HCT116 (cell line): ENCODE measurements at regions not wholly inside any gene's neighbourhood (a gene's known extent, or its start where the extent isn't known, plus 50 kb on each side); places are given as distances from the start of the nearest gene placed in this dataset.

Experiments used
- ATAC-seq: fragments of 200-7000 bp; cut with Tn5 transposase; 2 replicates; pipeline ENCODE4 v1.9.1; 2020; ENCODE audit warnings: mild to moderate bottlenecking, moderate library complexity
- BruUV-seq: library from RNA; stranded (reverse); fragments of 400-500 nt; replicated peaks from 2 replicates; lab custom pipeline; 2021; lab: Mats Ljungman, UMichigan
- CTCF ChIA-PET: fragments of 300-600 bp; sonication (Branson Sonifier 250); formaldehyde crosslinking; loops from one replicate; lab custom pipeline; 2021; ENCODE audit warnings: antibody characterized with exemption; lab: Charles Lee
- POLR2A ChIA-PET: fragments of 300-600, 350-600 bp; sonication (Branson Sonifier 250); formaldehyde crosslinking; loops from one replicate; lab custom pipeline; 2021; ENCODE audit warnings: antibody characterized with exemption; lab: Charles Lee
- RAD21 ChIA-PET, 2 experiments: fragments of 300-600 bp; sonication (Branson Sonifier 250); formaldehyde crosslinking; loops; one replicate each; lab custom pipeline; 2023; ENCODE audit warnings: low total read pairs in 2 of 2; ENCODE audit not compliant: uncharacterized antibody in 2 of 2, unreplicated experiment in 2 of 2, low non-redundant PET in 1 of 2; lab: Charles Lee
- DNase-seq: peaks from one replicate; pipeline ENCODE4 v3.0.0-alpha.2; 2010; ENCODE audit warnings: low read depth, low spot score
- H2AFZ ChIP-seq: fragments of 200-600 bp; shearing (Covaris generic), sonication (generic); 2 replicates; pipeline ENCODE4 v1.6.1; 2017; ENCODE audit warnings: low read depth, mixed run types, mixed read lengths, antibody characterized with exemption, low read length; ENCODE audit not compliant: poor library complexity, severe bottlenecking
- H3K27ac ChIP-seq: 2 replicates; pipeline ENCODE4 v1.5.1; 2012; ENCODE audit warnings: low read depth, low read length
- H3K27me3 ChIP-seq: fragments of 200-600 bp; sonication (generic); 2 replicates; pipeline ENCODE4 v1.6.1; 2016; ENCODE audit warnings: mixed run types, low read length, mixed read lengths; ENCODE audit not compliant: insufficient read depth
- H3K36me3 ChIP-seq, 2 experiments: fragments of 200-500 bp in 1 of 2; fragments of 200-600 bp in 1 of 2; sonication (Bioruptor generic) in 1 of 2; sonication (generic) in 1 of 2; 2 replicates each; pipeline versions ENCODE4 v1.5.1 to v1.6.1; 2014 to 2016; ENCODE audit warnings: low read length in 2 of 2, inconsistent platforms in 1 of 2, mixed read lengths in 1 of 2, mixed run types in 1 of 2; ENCODE audit not compliant: insufficient read depth in 2 of 2, control insufficient read depth in 1 of 2
- H3K4me1 ChIP-seq, 2 experiments: fragments of 200-600 bp in 1 of 2; sonication (generic) in 1 of 2; 2 replicates each; pipeline versions ENCODE4 v1.5.1 to v1.6.1; 2012 to 2017; ENCODE audit warnings: low read length in 2 of 2, inconsistent platforms in 1 of 2, mild to moderate bottlenecking in 1 of 2, mixed read lengths in 1 of 2, mixed run types in 1 of 2, moderate library complexity in 1 of 2; ENCODE audit not compliant: insufficient read depth in 2 of 2, control insufficient read depth in 1 of 2
- H3K4me2 ChIP-seq: fragments of 200-600 bp; sonication (generic); 2 replicates; pipeline ENCODE4 v1.6.1; 2017; ENCODE audit warnings: mixed run types, low read length, mixed read lengths
- H3K4me3 ChIP-seq, 2 experiments: fragments of 200-600 bp in 1 of 2; sonication (generic) in 1 of 2; replicated peaks in 1 of 2; 2 replicates each; pipeline ENCODE4 v1.5.1; 2011 to 2016; ENCODE audit warnings: low read length in 2 of 2, control low read depth in 1 of 2, low read depth in 1 of 2, mild to moderate bottlenecking in 1 of 2, mixed read lengths in 1 of 2, mixed run types in 1 of 2
- H3K79me2 ChIP-seq: fragments of 200-600 bp; sonication (generic); 2 replicates; pipeline ENCODE4 v1.6.1; 2017; ENCODE audit warnings: mild to moderate bottlenecking, mixed run types, low read length, moderate library complexity, mixed read lengths; ENCODE audit not compliant: insufficient read depth
- H3K9ac ChIP-seq: fragments of 200-600 bp; sonication (generic); 2 replicates; pipeline ENCODE4 v1.6.1; 2016; ENCODE audit warnings: low read length, mixed read lengths
- H3K9me2 ChIP-seq: fragments of 200-600 bp; sonication (generic), shearing (Covaris generic); 2 replicates; pipeline ENCODE4 v1.6.1; 2017; ENCODE audit warnings: mixed run types, mild to moderate bottlenecking, moderate library complexity; ENCODE audit not compliant: insufficient read depth
- H3K9me3 ChIP-seq, 2 experiments: fragments of 200-500 bp in 1 of 2; fragments of 200-600 bp in 1 of 2; sonication (Bioruptor generic) in 1 of 2; sonication (generic) in 1 of 2; 2 replicates each; pipeline ENCODE4 v1.6.1; 2014 to 2017; ENCODE audit warnings: low read length in 2 of 2, mixed read lengths in 2 of 2, inconsistent platforms in 1 of 2, low read depth in 1 of 2, mild to moderate bottlenecking in 1 of 2, mixed run types in 1 of 2, moderate library complexity in 1 of 2; ENCODE audit not compliant: control insufficient read depth in 1 of 2, insufficient read depth in 1 of 2
- H4K20me1 ChIP-seq: fragments of 200-600 bp; sonication (generic), shearing (Covaris generic); 2 replicates; pipeline ENCODE4 v1.6.1; 2017; ENCODE audit warnings: mixed run types, mild to moderate bottlenecking, moderate library complexity; ENCODE audit not compliant: insufficient read depth
- CBX3 ChIP-seq: IDR thresholded peaks from 2 replicates; pipeline ENCODE4 v1.6.1; 2012; ENCODE audit warnings: low read depth
- EGR1 ChIP-seq: IDR thresholded peaks from 2 replicates; pipeline ENCODE4 v1.6.1; 2012; ENCODE audit warnings: low read depth
- EZH2 ChIP-seq: fragments of 200-600 bp; sonication (generic); IDR thresholded peaks from 2 replicates; pipeline ENCODE4 v1.6.1; 2017; ENCODE audit warnings: antibody characterized with exemption, mixed run types
- JUND ChIP-seq: IDR thresholded peaks from 2 replicates; pipeline ENCODE4 v1.6.1; 2012
- ZFX ChIP-seq: fragments of 450-650 bp; IDR thresholded peaks from 2 replicates; pipeline ENCODE4 v1.6.1; 2017
- intact Hi-C: fragments of 100-400 bp; cut with micrococcal nuclease; formaldehyde crosslinking; loops from 2 replicates; pipeline ENCODE4 v1.10.0; 2022
- TF ChIP-seq, protein P1 (sequence below), 3 experiments: fragments of 200-600 bp in 1 of 3; sonication (generic) in 1 of 3; IDR thresholded peaks in 2 of 3; conservative IDR thresholded peaks in 1 of 3; 2 replicates each; pipeline ENCODE4 v1.5.1; 2012 to 2017; ENCODE audit warnings: low read depth in 2 of 3, low read length in 2 of 3, antibody characterized with exemption in 1 of 3, borderline replicate concordance in 1 of 3, control low read depth in 1 of 3, mild to moderate bottlenecking in 1 of 3, mixed read lengths in 1 of 3, mixed run types in 1 of 3, moderate library complexity in 1 of 3; ENCODE audit not compliant: insufficient read depth in 1 of 3
- TF ChIP-seq, protein P2 (sequence below): IDR thresholded peaks from 2 replicates; pipeline ENCODE4 v1.6.1; 2012; ENCODE audit warnings: low read depth
- TF ChIP-seq, protein P3 (sequence below): IDR thresholded peaks from 2 replicates; pipeline ENCODE4 v1.6.1; 2012

DNA sequence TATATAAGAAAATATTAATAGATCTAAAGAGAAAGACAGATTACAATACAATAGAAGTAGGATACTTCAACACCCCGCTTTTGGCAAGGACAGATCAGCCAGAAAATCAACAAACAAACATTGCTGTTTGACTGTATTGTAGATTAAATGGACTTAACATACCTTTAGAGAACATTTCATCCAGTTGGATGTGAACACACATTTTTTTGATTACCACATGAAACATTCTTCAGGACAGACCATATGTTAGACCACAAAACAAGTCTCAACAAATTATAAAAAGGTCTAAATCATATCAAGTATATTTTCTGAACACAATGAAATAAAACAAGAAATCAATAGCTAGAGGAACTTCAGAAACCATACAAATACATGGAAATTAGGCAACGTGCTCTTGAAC is 148.2 kb downstream of the TRMT11 start:
- H3K4me2 ChIP-seq, result no peak overlapping the region
- POLR2A ChIA-PET, result no interaction called here
- RAD21 ChIA-PET, result no interaction called here

More for the DNA sequence above, 148.2 kb downstream of the TRMT11 start:
- Histone ChIP-seq H3K4me1 (no peaks in the 10 kb centered on the region), H3K79me2 (no peaks in the 10 kb centered on the region), H3K36me3 (no peaks in the 10 kb centered on the region), H3K27ac (no peak overlapping the region), H3K9me3 (no peaks in the 10 kb centered on the region), H3K27me3 (no peaks in the 10 kb centered on the region), H4K20me1 (no peaks in the 10 kb centered on the region), H3K9me2 (no peaks in the 10 kb centered on the region), H3K9ac (no peak overlapping the region), H2AFZ (no peak overlapping the region), H3K4me3 (no peak overlapping the region)
- ATAC-seq, result no peak
- no peak for DNase-seq
- intact Hi-C loops, result no loop called here
- CTCF ChIA-PET, result no interaction called here
- no TSS peak for BruUV-seq
- TF ChIP-seq, protein P1, sequence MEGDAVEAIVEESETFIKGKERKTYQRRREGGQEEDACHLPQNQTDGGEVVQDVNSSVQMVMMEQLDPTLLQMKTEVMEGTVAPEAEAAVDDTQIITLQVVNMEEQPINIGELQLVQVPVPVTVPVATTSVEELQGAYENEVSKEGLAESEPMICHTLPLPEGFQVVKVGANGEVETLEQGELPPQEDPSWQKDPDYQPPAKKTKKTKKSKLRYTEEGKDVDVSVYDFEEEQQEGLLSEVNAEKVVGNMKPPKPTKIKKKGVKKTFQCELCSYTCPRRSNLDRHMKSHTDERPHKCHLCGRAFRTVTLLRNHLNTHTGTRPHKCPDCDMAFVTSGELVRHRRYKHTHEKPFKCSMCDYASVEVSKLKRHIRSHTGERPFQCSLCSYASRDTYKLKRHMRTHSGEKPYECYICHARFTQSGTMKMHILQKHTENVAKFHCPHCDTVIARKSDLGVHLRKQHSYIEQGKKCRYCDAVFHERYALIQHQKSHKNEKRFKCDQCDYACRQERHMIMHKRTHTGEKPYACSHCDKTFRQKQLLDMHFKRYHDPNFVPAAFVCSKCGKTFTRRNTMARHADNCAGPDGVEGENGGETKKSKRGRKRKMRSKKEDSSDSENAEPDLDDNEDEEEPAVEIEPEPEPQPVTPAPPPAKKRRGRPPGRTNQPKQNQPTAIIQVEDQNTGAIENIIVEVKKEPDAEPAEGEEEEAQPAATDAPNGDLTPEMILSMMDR (IDR thresholded peaks at IDR 0.05 in 2 of 3, conservative IDR thresholded peaks at IDR 0.05 in 1 of 3; ENCODE audit: borderline replicate concordance in 1 of 3, insufficient read depth in 1 of 3, low read depth in 2 of 3, low read length in 2 of 3), result no peak
- TF ChIP-seq, protein P2, sequence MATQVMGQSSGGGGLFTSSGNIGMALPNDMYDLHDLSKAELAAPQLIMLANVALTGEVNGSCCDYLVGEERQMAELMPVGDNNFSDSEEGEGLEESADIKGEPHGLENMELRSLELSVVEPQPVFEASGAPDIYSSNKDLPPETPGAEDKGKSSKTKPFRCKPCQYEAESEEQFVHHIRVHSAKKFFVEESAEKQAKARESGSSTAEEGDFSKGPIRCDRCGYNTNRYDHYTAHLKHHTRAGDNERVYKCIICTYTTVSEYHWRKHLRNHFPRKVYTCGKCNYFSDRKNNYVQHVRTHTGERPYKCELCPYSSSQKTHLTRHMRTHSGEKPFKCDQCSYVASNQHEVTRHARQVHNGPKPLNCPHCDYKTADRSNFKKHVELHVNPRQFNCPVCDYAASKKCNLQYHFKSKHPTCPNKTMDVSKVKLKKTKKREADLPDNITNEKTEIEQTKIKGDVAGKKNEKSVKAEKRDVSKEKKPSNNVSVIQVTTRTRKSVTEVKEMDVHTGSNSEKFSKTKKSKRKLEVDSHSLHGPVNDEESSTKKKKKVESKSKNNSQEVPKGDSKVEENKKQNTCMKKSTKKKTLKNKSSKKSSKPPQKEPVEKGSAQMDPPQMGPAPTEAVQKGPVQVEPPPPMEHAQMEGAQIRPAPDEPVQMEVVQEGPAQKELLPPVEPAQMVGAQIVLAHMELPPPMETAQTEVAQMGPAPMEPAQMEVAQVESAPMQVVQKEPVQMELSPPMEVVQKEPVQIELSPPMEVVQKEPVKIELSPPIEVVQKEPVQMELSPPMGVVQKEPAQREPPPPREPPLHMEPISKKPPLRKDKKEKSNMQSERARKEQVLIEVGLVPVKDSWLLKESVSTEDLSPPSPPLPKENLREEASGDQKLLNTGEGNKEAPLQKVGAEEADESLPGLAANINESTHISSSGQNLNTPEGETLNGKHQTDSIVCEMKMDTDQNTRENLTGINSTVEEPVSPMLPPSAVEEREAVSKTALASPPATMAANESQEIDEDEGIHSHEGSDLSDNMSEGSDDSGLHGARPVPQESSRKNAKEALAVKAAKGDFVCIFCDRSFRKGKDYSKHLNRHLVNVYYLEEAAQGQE, result no peak
- no peak for TF ChIP-seq EZH2
- no peak for TF ChIP-seq CBX3
- no peak for TF ChIP-seq EGR1
- TF ChIP-seq ZFX, result no peak
- TF ChIP-seq, protein P3, sequence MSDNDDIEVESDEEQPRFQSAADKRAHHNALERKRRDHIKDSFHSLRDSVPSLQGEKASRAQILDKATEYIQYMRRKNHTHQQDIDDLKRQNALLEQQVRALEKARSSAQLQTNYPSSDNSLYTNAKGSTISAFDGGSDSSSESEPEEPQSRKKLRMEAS, result no peak
- TF ChIP-seq JUND, result no peak
